Right hindlimb (tissue), 1 donor: ENCODE measurements at regions not wholly inside any gene's neighbourhood (a gene's known extent, or its start where the extent isn't known, plus 50 kb on each side); places are given as distances from the start of the nearest gene placed in this dataset.
"Not testable (repeated sequence)": the region's sequence is repeated elsewhere in the genome, so short reads cannot be mapped to it uniquely, and the experiment has no call there.

Source experiments
- DNase-seq: peaks from one replicate; pipeline ENCODE4 v3.0.0-alpha.2; 2018

GRCh38 chr3:153856932-153857331 lies 264.3 kb upstream of the ARHGEF26 start:
- DNase-seq: no peak

- DNase-seq: no peak
These were observed 256.4 kb upstream of the ARHGEF26 start for GRCh38 chr3:153864793-153865192.

GRCh38 chr3:153866901-153867300 lies 254.3 kb upstream of the ARHGEF26 start:
- DNase-seq: no peak

- not testable (repeated sequence) for DNase-seq
These were observed 246.8 kb upstream of the ARHGEF26 start for GRCh38 chr3:153874348-153874747.

- no peak for DNase-seq
These were observed 240.7 kb upstream of the ARHGEF26 start for GRCh38 chr3:153880493-153880892.

- DNase-seq: no peak
These were observed 240.0 kb upstream of the ARHGEF26 start for GRCh38 chr3:153881201-153881600.

GRCh38 chr3:153885359-153885758 lies 235.8 kb upstream of the ARHGEF26 start:
- DNase-seq: no peak

- no peak for DNase-seq
These were observed 231.3 kb upstream of the ARHGEF26 start for GRCh38 chr3:153889905-153890334.

- no peak for DNase-seq
These were observed 229.1 kb upstream of the ARHGEF26 start for GRCh38 chr3:153892126-153892525.

GRCh38 chr3:153894857-153895256 lies 226.3 kb upstream of the ARHGEF26 start:
- DNase-seq: no peak

- DNase-seq: no peak
These were observed 225.0 kb upstream of the ARHGEF26 start for GRCh38 chr3:153896197-153896596.

- DNase-seq: no peak
These were observed 224.0 kb upstream of the ARHGEF26 start for GRCh38 chr3:153897025-153897723.

GRCh38 chr3:153897842-153898241 lies 223.3 kb upstream of the ARHGEF26 start:
- DNase-seq: no peak

GRCh38 chr3:153901152-153901551 lies 220.0 kb upstream of the ARHGEF26 start:
- no peak for DNase-seq

GRCh38 chr3:153901991-153902390 lies 219.2 kb upstream of the ARHGEF26 start:
- no peak for DNase-seq

GRCh38 chr3:153903430-153903829 lies 217.8 kb upstream of the ARHGEF26 start:
- no peak for DNase-seq

GRCh38 chr3:153906366-153906765 lies 214.8 kb upstream of the ARHGEF26 start:
- no peak for DNase-seq

- DNase-seq: no peak
These were observed 210.8 kb upstream of the ARHGEF26 start for GRCh38 chr3:153910387-153910786.

- no peak for DNase-seq
These were observed 210.1 kb upstream of the ARHGEF26 start for GRCh38 chr3:153911116-153911515.

- peak; percentile 32 for DNase-seq
These were observed 201.4 kb upstream of the ARHGEF26 start for GRCh38 chr3:153919773-153920172.

GRCh38 chr3:153921826-153922225 lies 199.4 kb upstream of the ARHGEF26 start:
- no peak for DNase-seq

GRCh38 chr3:153925841-153926514 lies 195.2 kb upstream of the ARHGEF26 start:
- DNase-seq: no peak

GRCh38 chr3:153927107-153927506 lies 194.1 kb upstream of the ARHGEF26 start:
- DNase-seq: no peak

GRCh38 chr3:153928851-153929250 lies 192.3 kb upstream of the ARHGEF26 start:
- DNase-seq: no peak

GRCh38 chr3:153933481-153933880 lies 187.7 kb upstream of the ARHGEF26 start:
- not testable (repeated sequence) for DNase-seq
